ENCODE measurements at regions not wholly inside any gene's neighbourhood (a gene's known extent, or its start where the extent isn't known, plus 50 kb on each side); places are given as distances from the start of the nearest gene placed in this dataset.

- no peaks in the 10 kb centered on the region for H3K79me2 ChIP-seq (ENCODE audit: insufficient read depth, low read length)
- no peak for TF ChIP-seq CTCF (IDR thresholded peaks at IDR 0.05; ENCODE audit: extremely low read depth, low read depth, low read length)
- H3K4me2 ChIP-seq (ENCODE audit: insufficient read depth, low read length) = no peak overlapping the region
These were observed 317.8 kb upstream of the SULF2 start for GRCh38 chr20:48102931-48103660.

GRCh38 chr20:48102076-48102787 is 317.0 kb upstream of the SULF2 start:
- Histone ChIP-seq H3K27ac (ENCODE audit: low read depth, low read length) (no peak overlapping the region), H2AFZ (ENCODE audit: low read length) (no peak overlapping the region), H3K4me1 (ENCODE audit: insufficient read depth, low read length) (peaks cover 3% of the 10 kb centered on the region), H3K4me3 (ENCODE audit: insufficient read depth, low read length) (no peak overlapping the region), H3K9me3 (ENCODE audit: low read depth, low read length) (peaks cover 3% of the 10 kb centered on the region), H4K20me1 (ENCODE audit: insufficient read depth, low read length) (no peaks in the 10 kb centered on the region), H3K79me2 (ENCODE audit: insufficient read depth, low read length) (no peaks in the 10 kb centered on the region), H3K36me3 (ENCODE audit: insufficient read depth, low read length) (no peaks in the 10 kb centered on the region), H3K4me2 (ENCODE audit: insufficient read depth, low read length) (no peak overlapping the region), H3K27me3 (ENCODE audit: insufficient read depth, low read length) (peaks cover 6% of the 10 kb centered on the region)
- TF ChIP-seq CTCF (IDR thresholded peaks at IDR 0.05; ENCODE audit: extremely low read depth, low read depth, low read length) = no peak
- DNase-seq (ENCODE audit: insufficient read length, low spot score, missing footprints) = no peak

More at GRCh38 chr20:48102931-48103660, 317.8 kb upstream of the SULF2 start:
- H3K27me3 ChIP-seq (ENCODE audit: insufficient read depth, low read length) = peaks cover 6% of the 10 kb centered on the region
- no peaks in the 10 kb centered on the region for H3K36me3 ChIP-seq (ENCODE audit: insufficient read depth, low read length)
- no peak for DNase-seq (ENCODE audit: insufficient read length, low spot score, missing footprints)
- H4K20me1 ChIP-seq (ENCODE audit: insufficient read depth, low read length) = no peaks in the 10 kb centered on the region
- H2AFZ ChIP-seq (ENCODE audit: low read length) = no peak overlapping the region
- H3K9me3 ChIP-seq (ENCODE audit: low read depth, low read length) = peaks cover 3% of the 10 kb centered on the region
- no peak overlapping the region for H3K27ac ChIP-seq (ENCODE audit: low read depth, low read length)
- peaks cover 3% of the 10 kb centered on the region for H3K4me1 ChIP-seq (ENCODE audit: insufficient read depth, low read length)
- no peak overlapping the region for H3K4me3 ChIP-seq (ENCODE audit: insufficient read depth, low read length)

GRCh38 chr20:48100483-48100882 is 315.2 kb upstream of the SULF2 start:
- Histone ChIP-seq H2AFZ (ENCODE audit: low read length) (no peak overlapping the region), H3K4me1 (ENCODE audit: insufficient read depth, low read length) (peaks cover 3% of the 10 kb centered on the region), H3K9me3 (ENCODE audit: low read depth, low read length) (no peaks in the 10 kb centered on the region), H3K4me3 (ENCODE audit: insufficient read depth, low read length) (no peak overlapping the region), H3K27ac (ENCODE audit: low read depth, low read length) (no peak overlapping the region), H3K36me3 (ENCODE audit: insufficient read depth, low read length) (no peaks in the 10 kb centered on the region), H3K27me3 (ENCODE audit: insufficient read depth, low read length) (peaks cover 3% of the 10 kb centered on the region), H3K79me2 (ENCODE audit: insufficient read depth, low read length) (no peaks in the 10 kb centered on the region), H3K4me2 (ENCODE audit: insufficient read depth, low read length) (no peak overlapping the region), H4K20me1 (ENCODE audit: insufficient read depth, low read length) (no peaks in the 10 kb centered on the region)
- DNase-seq (ENCODE audit: insufficient read length, low spot score, missing footprints) = no peak
- no peak for TF ChIP-seq CTCF (IDR thresholded peaks at IDR 0.05; ENCODE audit: extremely low read depth, low read depth, low read length)

- no peaks in the 10 kb centered on the region for H3K9me3 ChIP-seq (ENCODE audit: low read depth, low read length)
- H3K27me3 ChIP-seq (ENCODE audit: insufficient read depth, low read length) = peaks cover 3% of the 10 kb centered on the region
- H4K20me1 ChIP-seq (ENCODE audit: insufficient read depth, low read length) = no peaks in the 10 kb centered on the region
- H3K36me3 ChIP-seq (ENCODE audit: insufficient read depth, low read length) = no peaks in the 10 kb centered on the region
- H3K4me3 ChIP-seq (ENCODE audit: insufficient read depth, low read length) = no peak overlapping the region
- H2AFZ ChIP-seq (ENCODE audit: low read length) = no peak overlapping the region
- TF ChIP-seq CTCF (IDR thresholded peaks at IDR 0.05; ENCODE audit: extremely low read depth, low read depth, low read length) = no peak
- no peak overlapping the region for H3K27ac ChIP-seq (ENCODE audit: low read depth, low read length)
- H3K79me2 ChIP-seq (ENCODE audit: insufficient read depth, low read length) = no peaks in the 10 kb centered on the region
- H3K4me1 ChIP-seq (ENCODE audit: insufficient read depth, low read length) = peaks cover 3% of the 10 kb centered on the region
- no peak for DNase-seq (ENCODE audit: insufficient read length, low spot score, missing footprints)
- H3K4me2 ChIP-seq (ENCODE audit: insufficient read depth, low read length) = no peak overlapping the region
These were observed 313.6 kb upstream of the SULF2 start for GRCh38 chr20:48098866-48099265.

All from osteoblast (primary cell).